Breast epithelium (tissue), 3 donors: ENCODE measurements at regions not wholly inside any gene's neighbourhood (a gene's known extent, or its start where the extent isn't known, plus 50 kb on each side); places are given as distances from the start of the nearest gene placed in this dataset.
"Not testable (repeated sequence)": the region's sequence is repeated elsewhere in the genome, so short reads cannot be mapped to it uniquely, and the experiment has no call there.

Source experiments
- POLR2A ChIP-seq: fragments of 450-650 bp; IDR thresholded peaks from one replicate; pipeline ENCODE4 v1.6.1; 2016; ENCODE audit warnings: antibody characterized with exemption, mild to moderate bottlenecking, moderate library complexity
- TF ChIP-seq, protein P1 (sequence below), 3 donors: fragments of 450-650 bp; IDR thresholded peaks; one replicate each; pipeline ENCODE4 v1.5.1; 2016 to 2017; ENCODE audit warnings: antibody characterized with exemption in 3 of 3, mild to moderate bottlenecking in 3 of 3, moderate library complexity in 3 of 3

DNA sequence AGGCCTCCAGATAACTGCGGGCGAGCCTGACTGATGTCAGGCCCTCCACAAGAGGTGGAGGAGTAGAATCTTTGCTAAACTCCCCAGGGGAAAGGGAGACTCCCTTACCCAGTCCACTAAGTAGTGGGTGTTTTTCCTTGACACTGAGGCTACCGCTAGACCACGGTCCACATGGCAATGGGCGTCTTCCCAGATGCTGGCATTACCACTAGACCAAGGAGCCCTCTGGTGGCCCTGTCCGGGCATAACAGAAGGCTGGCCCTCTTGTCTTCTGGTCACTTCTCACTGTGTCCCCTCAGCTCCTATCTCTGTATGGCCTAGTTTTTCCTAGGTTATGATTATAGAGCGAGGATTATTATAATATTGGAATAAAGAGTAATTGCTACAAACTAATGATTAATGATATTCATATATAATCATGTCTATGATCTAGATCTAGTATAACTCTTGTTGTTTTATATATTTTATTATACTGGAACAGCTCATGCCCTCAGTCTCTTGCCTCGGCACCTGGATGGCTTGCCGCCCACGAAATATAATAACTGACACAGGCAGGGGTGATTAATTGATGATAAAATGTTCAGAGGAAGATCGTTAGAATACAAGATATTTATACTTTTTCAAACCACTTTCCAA is 73.8 kb downstream of the PRKAB2 start:
- TF ChIP-seq, protein P1, sequence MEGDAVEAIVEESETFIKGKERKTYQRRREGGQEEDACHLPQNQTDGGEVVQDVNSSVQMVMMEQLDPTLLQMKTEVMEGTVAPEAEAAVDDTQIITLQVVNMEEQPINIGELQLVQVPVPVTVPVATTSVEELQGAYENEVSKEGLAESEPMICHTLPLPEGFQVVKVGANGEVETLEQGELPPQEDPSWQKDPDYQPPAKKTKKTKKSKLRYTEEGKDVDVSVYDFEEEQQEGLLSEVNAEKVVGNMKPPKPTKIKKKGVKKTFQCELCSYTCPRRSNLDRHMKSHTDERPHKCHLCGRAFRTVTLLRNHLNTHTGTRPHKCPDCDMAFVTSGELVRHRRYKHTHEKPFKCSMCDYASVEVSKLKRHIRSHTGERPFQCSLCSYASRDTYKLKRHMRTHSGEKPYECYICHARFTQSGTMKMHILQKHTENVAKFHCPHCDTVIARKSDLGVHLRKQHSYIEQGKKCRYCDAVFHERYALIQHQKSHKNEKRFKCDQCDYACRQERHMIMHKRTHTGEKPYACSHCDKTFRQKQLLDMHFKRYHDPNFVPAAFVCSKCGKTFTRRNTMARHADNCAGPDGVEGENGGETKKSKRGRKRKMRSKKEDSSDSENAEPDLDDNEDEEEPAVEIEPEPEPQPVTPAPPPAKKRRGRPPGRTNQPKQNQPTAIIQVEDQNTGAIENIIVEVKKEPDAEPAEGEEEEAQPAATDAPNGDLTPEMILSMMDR (IDR thresholded peaks at IDR 0.05) = not testable (repeated sequence)
- not testable (repeated sequence) for TF ChIP-seq POLR2A
